PC-9 (cell line): ENCODE measurements at regions not wholly inside any gene's neighbourhood (a gene's known extent, or its start where the extent isn't known, plus 50 kb on each side); places are given as distances from the start of the nearest gene placed in this dataset.

Source experiments
- EZH2 ChIP-seq: fragments of 200-600 bp; sonication (generic); IDR thresholded peaks from 2 replicates; pipeline ENCODE4 v1.8.0; 2017; ENCODE audit warnings: antibody characterized with exemption, low read depth
- TF ChIP-seq, protein P1 (sequence below): fragments of 200-600 bp; sonication (generic); conservative IDR thresholded peaks from 2 replicates; pipeline ENCODE4 v1.6.1; 2017; ENCODE audit warnings: mixed run types, antibody characterized with exemption, mild to moderate bottlenecking, moderate library complexity

DNA sequence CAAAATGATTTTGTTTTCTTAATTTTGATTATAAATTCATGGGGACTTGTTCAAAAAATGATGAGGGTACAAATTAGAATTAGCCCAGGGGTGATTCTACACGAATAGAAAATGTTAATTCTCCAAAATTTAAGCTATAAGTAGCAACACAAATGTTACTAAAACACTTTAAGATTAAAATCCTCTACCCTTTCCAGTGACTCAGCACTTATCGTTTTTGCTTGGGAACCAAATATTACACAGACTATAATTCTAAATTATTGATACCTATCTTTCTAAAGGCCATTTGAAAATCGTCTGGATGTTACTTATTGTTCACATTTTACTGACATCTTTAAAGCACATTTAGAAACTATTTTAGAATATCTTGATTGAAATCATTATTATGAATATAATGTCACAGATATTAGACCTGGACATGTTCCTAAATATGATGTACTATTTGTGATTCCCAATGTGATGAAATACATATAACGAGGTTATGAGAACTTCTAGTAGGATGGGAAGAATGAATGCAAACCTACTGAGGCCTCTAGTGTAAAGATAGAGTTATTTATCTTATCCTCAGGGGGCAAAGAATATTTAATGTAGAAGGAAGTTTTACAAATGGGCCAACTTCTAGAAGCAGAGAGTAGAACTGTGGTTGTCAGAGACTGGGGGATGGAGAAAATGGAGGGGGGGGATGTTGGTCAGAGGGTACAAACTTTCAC lies 132.0 kb upstream of the TP63 start:
- TF ChIP-seq, protein P1, sequence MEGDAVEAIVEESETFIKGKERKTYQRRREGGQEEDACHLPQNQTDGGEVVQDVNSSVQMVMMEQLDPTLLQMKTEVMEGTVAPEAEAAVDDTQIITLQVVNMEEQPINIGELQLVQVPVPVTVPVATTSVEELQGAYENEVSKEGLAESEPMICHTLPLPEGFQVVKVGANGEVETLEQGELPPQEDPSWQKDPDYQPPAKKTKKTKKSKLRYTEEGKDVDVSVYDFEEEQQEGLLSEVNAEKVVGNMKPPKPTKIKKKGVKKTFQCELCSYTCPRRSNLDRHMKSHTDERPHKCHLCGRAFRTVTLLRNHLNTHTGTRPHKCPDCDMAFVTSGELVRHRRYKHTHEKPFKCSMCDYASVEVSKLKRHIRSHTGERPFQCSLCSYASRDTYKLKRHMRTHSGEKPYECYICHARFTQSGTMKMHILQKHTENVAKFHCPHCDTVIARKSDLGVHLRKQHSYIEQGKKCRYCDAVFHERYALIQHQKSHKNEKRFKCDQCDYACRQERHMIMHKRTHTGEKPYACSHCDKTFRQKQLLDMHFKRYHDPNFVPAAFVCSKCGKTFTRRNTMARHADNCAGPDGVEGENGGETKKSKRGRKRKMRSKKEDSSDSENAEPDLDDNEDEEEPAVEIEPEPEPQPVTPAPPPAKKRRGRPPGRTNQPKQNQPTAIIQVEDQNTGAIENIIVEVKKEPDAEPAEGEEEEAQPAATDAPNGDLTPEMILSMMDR: no peak
- TF ChIP-seq EZH2: no peak
